ENCODE measurements at regions not wholly inside any gene's neighbourhood (a gene's known extent, or its start where the extent isn't known, plus 50 kb on each side); places are given as distances from the start of the nearest gene placed in this dataset.
"Not testable (repeated sequence)": the region's sequence is repeated elsewhere in the genome, so short reads cannot be mapped to it uniquely, and the experiment has no call there.

GRCh38 chr3:8403996-8404395 lies 97.6 kb upstream of the LMCD1 start:
- Histone ChIP-seq H3K9me3 (ENCODE audit: low read length) (no peaks in the 10 kb centered on the region), H3K36me3 (ENCODE audit: insufficient read depth, low read length) (no peaks in the 10 kb centered on the region), H3K4me3 (ENCODE audit: low read length) (no peak overlapping the region), H3K4me1 (ENCODE audit: insufficient read depth, low read length) (no peaks in the 10 kb centered on the region), H2AFZ (ENCODE audit: low read depth, low read length) (no peak overlapping the region), H3K27me3 (ENCODE audit: insufficient read depth, low read length) (no peaks in the 10 kb centered on the region)

GRCh38 chr3:8405144-8405543 lies 96.5 kb upstream of the LMCD1 start:
- no peak overlapping the region for H2AFZ ChIP-seq (ENCODE audit: low read depth, low read length)

GRCh38 chr3:8406479-8406878 lies 95.1 kb upstream of the LMCD1 start:
- Histone ChIP-seq H3K27me3 (ENCODE audit: insufficient read depth, low read length) (no peaks in the 10 kb centered on the region), H3K36me3 (ENCODE audit: insufficient read depth, low read length) (no peaks in the 10 kb centered on the region), H3K9me3 (ENCODE audit: low read length) (no peaks in the 10 kb centered on the region), H3K4me3 (ENCODE audit: low read length) (no peak overlapping the region), H3K4me1 (ENCODE audit: insufficient read depth, low read length) (no peaks in the 10 kb centered on the region), H2AFZ (ENCODE audit: low read depth, low read length) (no peak overlapping the region)

More at GRCh38 chr3:8405144-8405543, 96.5 kb upstream of the LMCD1 start:
- no peaks in the 10 kb centered on the region for H3K27me3 ChIP-seq (ENCODE audit: insufficient read depth, low read length)
- no peaks in the 10 kb centered on the region for H3K4me1 ChIP-seq (ENCODE audit: insufficient read depth, low read length)
- H3K9me3 ChIP-seq (ENCODE audit: low read length) = no peaks in the 10 kb centered on the region
- no peaks in the 10 kb centered on the region for H3K36me3 ChIP-seq (ENCODE audit: insufficient read depth, low read length)
- no peak overlapping the region for H3K4me3 ChIP-seq (ENCODE audit: low read length)

GRCh38 chr3:8413337-8413926 lies 88.2 kb upstream of the LMCD1 start:
- H3K27me3 ChIP-seq (ENCODE audit: insufficient read depth, low read length) = no peaks in the 10 kb centered on the region
- H3K9me3 ChIP-seq (ENCODE audit: low read length) = no peaks in the 10 kb centered on the region
- no peak overlapping the region for H2AFZ ChIP-seq (ENCODE audit: low read depth, low read length)
- H3K4me3 ChIP-seq (ENCODE audit: low read length) = no peak overlapping the region
- no peaks in the 10 kb centered on the region for H3K4me1 ChIP-seq (ENCODE audit: insufficient read depth, low read length)
- no peaks in the 10 kb centered on the region for H3K36me3 ChIP-seq (ENCODE audit: insufficient read depth, low read length)

- Histone ChIP-seq H3K9me3 (ENCODE audit: low read length) (no peaks in the 10 kb centered on the region), H3K4me1 (ENCODE audit: insufficient read depth, low read length) (no peaks in the 10 kb centered on the region), H3K36me3 (ENCODE audit: insufficient read depth, low read length) (no peaks in the 10 kb centered on the region), H3K4me3 (ENCODE audit: low read length) (no peak overlapping the region), H2AFZ (ENCODE audit: low read depth, low read length) (no peak overlapping the region), H3K27me3 (ENCODE audit: insufficient read depth, low read length) (no peaks in the 10 kb centered on the region)
These were observed 84.7 kb upstream of the LMCD1 start for GRCh38 chr3:8416965-8417364.

- H3K9me3 ChIP-seq (ENCODE audit: low read length) = no peaks in the 10 kb centered on the region
- no peaks in the 10 kb centered on the region for H3K27me3 ChIP-seq (ENCODE audit: insufficient read depth, low read length)
These were observed 81.0 kb upstream of the LMCD1 start for GRCh38 chr3:8420612-8421011.

GRCh38 chr3:8421267-8421666 lies 80.4 kb upstream of the LMCD1 start:
- Histone ChIP-seq H3K36me3 (ENCODE audit: insufficient read depth, low read length) (no peaks in the 10 kb centered on the region), H3K4me3 (ENCODE audit: low read length) (no peak overlapping the region), H3K9me3 (ENCODE audit: low read length) (no peaks in the 10 kb centered on the region), H3K27me3 (ENCODE audit: insufficient read depth, low read length) (no peaks in the 10 kb centered on the region), H3K4me1 (ENCODE audit: insufficient read depth, low read length) (no peaks in the 10 kb centered on the region), H2AFZ (ENCODE audit: low read depth, low read length) (no peak overlapping the region)

More at GRCh38 chr3:8420612-8421011, 81.0 kb upstream of the LMCD1 start:
- Histone ChIP-seq H3K4me1 (ENCODE audit: insufficient read depth, low read length) (no peaks in the 10 kb centered on the region), H3K36me3 (ENCODE audit: insufficient read depth, low read length) (no peaks in the 10 kb centered on the region), H3K4me3 (ENCODE audit: low read length) (no peak overlapping the region), H2AFZ (ENCODE audit: low read depth, low read length) (no peak overlapping the region)

GRCh38 chr3:8421711-8422110 lies 79.9 kb upstream of the LMCD1 start:
- H3K9me3 ChIP-seq (ENCODE audit: low read length) = no peaks in the 10 kb centered on the region
- H2AFZ ChIP-seq (ENCODE audit: low read depth, low read length) = no peak overlapping the region
- H3K4me1 ChIP-seq (ENCODE audit: insufficient read depth, low read length) = no peaks in the 10 kb centered on the region
- H3K27me3 ChIP-seq (ENCODE audit: insufficient read depth, low read length) = no peaks in the 10 kb centered on the region
- no peak overlapping the region for H3K4me3 ChIP-seq (ENCODE audit: low read length)
- no peaks in the 10 kb centered on the region for H3K36me3 ChIP-seq (ENCODE audit: insufficient read depth, low read length)

GRCh38 chr3:8423307-8423706 lies 78.3 kb upstream of the LMCD1 start:
- Histone ChIP-seq H2AFZ (ENCODE audit: low read depth, low read length) (no peak overlapping the region), H3K27me3 (ENCODE audit: insufficient read depth, low read length) (no peaks in the 10 kb centered on the region), H3K4me1 (ENCODE audit: insufficient read depth, low read length) (no peaks in the 10 kb centered on the region), H3K9me3 (ENCODE audit: low read length) (no peaks in the 10 kb centered on the region), H3K4me3 (ENCODE audit: low read length) (no peak overlapping the region), H3K36me3 (ENCODE audit: insufficient read depth, low read length) (no peaks in the 10 kb centered on the region)

- Histone ChIP-seq H3K36me3 (ENCODE audit: insufficient read depth, low read length) (no peaks in the 10 kb centered on the region), H3K27me3 (ENCODE audit: insufficient read depth, low read length) (no peaks in the 10 kb centered on the region), H3K4me3 (ENCODE audit: low read length) (no peak overlapping the region), H3K9me3 (ENCODE audit: low read length) (no peaks in the 10 kb centered on the region), H3K4me1 (ENCODE audit: insufficient read depth, low read length) (no peaks in the 10 kb centered on the region), H2AFZ (ENCODE audit: low read depth, low read length) (no peak overlapping the region)
These were observed 77.3 kb upstream of the LMCD1 start for GRCh38 chr3:8424281-8424680.

GRCh38 chr3:8436661-8437287 lies 64.8 kb upstream of the LMCD1 start:
- no peaks in the 10 kb centered on the region for H3K4me1 ChIP-seq (ENCODE audit: insufficient read depth, low read length)
- no peaks in the 10 kb centered on the region for H3K36me3 ChIP-seq (ENCODE audit: insufficient read depth, low read length)
- no peak overlapping the region for H3K4me3 ChIP-seq (ENCODE audit: low read length)
- peaks cover 4% of the 10 kb centered on the region for H3K9me3 ChIP-seq (ENCODE audit: low read length)
- no peak overlapping the region for H2AFZ ChIP-seq (ENCODE audit: low read depth, low read length)
- H3K27me3 ChIP-seq (ENCODE audit: insufficient read depth, low read length) = no peaks in the 10 kb centered on the region

GRCh38 chr3:8438507-8439079 lies 63.0 kb upstream of the LMCD1 start:
- Histone ChIP-seq H3K36me3 (ENCODE audit: insufficient read depth, low read length) (no peaks in the 10 kb centered on the region), H3K27me3 (ENCODE audit: insufficient read depth, low read length) (no peaks in the 10 kb centered on the region), H3K4me3 (ENCODE audit: low read length) (no peak overlapping the region), H3K4me1 (ENCODE audit: insufficient read depth, low read length) (peaks cover 12% of the 10 kb centered on the region), H2AFZ (ENCODE audit: low read depth, low read length) (no peak overlapping the region), H3K9me3 (ENCODE audit: low read length) (peaks cover 4% of the 10 kb centered on the region)

GRCh38 chr3:8440142-8440541 lies 61.5 kb upstream of the LMCD1 start:
- not testable (repeated sequence) for H3K27me3 ChIP-seq (ENCODE audit: insufficient read depth, low read length)

More at GRCh38 chr3:8440142-8440541, 61.5 kb upstream of the LMCD1 start:
- H3K9me3 ChIP-seq (ENCODE audit: low read length); H3K36me3 ChIP-seq (ENCODE audit: insufficient read depth, low read length); H3K4me3 ChIP-seq (ENCODE audit: low read length); H2AFZ ChIP-seq (ENCODE audit: low read depth, low read length): not testable (repeated sequence)
- peaks cover 25% of the 10 kb centered on the region for H3K4me1 ChIP-seq (ENCODE audit: insufficient read depth, low read length)

Measured in neuron (in vitro differentiated cells).